ENCODE measurements at regions not wholly inside any gene's neighbourhood (a gene's known extent, or its start where the extent isn't known, plus 50 kb on each side); places are given as distances from the start of the nearest gene placed in this dataset.

GRCh38 chr17:74135391-74136167 lies 67.9 kb upstream of the RPL38 start:
- TF ChIP-seq CTCF (IDR thresholded peaks at IDR 0.05; ENCODE audit: low read depth, low read length) (no peak), EZH2phosphoT487 (IDR thresholded peaks at IDR 0.05; ENCODE audit: low read depth) (no peak)

Data from OCI-LY3 (cell line).